Activated T-cell treated with anti-CD3 and anti-CD28 coated beads, Interleukin-2, amount 50 U/mL, for 1 hour (primary cell): ENCODE measurements at regions not wholly inside any gene's neighbourhood (a gene's known extent, or its start where the extent isn't known, plus 50 kb on each side); places are given as distances from the start of the nearest gene placed in this dataset.

ENCODE experiments used
- DNase-seq: peaks from one replicate; pipeline ENCODE4 v3.0.0-alpha.2; 2020

- no peak for DNase-seq
These were observed 1040.8 kb upstream of the SEMA6D start for GRCh38 chr15:46676233-46677206.

GRCh38 chr15:46677491-46677890 is 1039.8 kb upstream of the SEMA6D start:
- no peak for DNase-seq

GRCh38 chr15:46681901-46682300 is 1035.4 kb upstream of the SEMA6D start:
- no peak for DNase-seq

- DNase-seq, result no peak
These were observed 1034.1 kb upstream of the SEMA6D start for GRCh38 chr15:46682969-46683791.

- no peak for DNase-seq
These were observed 1032.2 kb upstream of the SEMA6D start for GRCh38 chr15:46685096-46685495.

- no peak for DNase-seq
These were observed 1031.6 kb upstream of the SEMA6D start for GRCh38 chr15:46685681-46686080.

- DNase-seq, result no peak
These were observed 1021.0 kb upstream of the SEMA6D start for GRCh38 chr15:46696281-46696680.

- no peak for DNase-seq
These were observed 1016.0 kb upstream of the SEMA6D start for GRCh38 chr15:46701346-46701745.

GRCh38 chr15:46701896-46702295 is 1015.4 kb upstream of the SEMA6D start:
- DNase-seq, result no peak

GRCh38 chr15:46703020-46703861 is 1014.1 kb upstream of the SEMA6D start:
- DNase-seq, result no peak

- DNase-seq, result no peak
These were observed 1013.3 kb upstream of the SEMA6D start for GRCh38 chr15:46703871-46704637.

- DNase-seq, result no peak
These were observed 1009.9 kb upstream of the SEMA6D start for GRCh38 chr15:46707452-46707851.

- DNase-seq, result no peak
These were observed 1009.1 kb upstream of the SEMA6D start for GRCh38 chr15:46708226-46708625.

GRCh38 chr15:46709460-46710083 is 1007.7 kb upstream of the SEMA6D start:
- DNase-seq, result no peak

- DNase-seq, result no peak
These were observed 1006.8 kb upstream of the SEMA6D start for GRCh38 chr15:46710401-46710960.

GRCh38 chr15:46713045-46713444 is 1004.3 kb upstream of the SEMA6D start:
- DNase-seq, result no peak

GRCh38 chr15:46714950-46715349 is 1002.4 kb upstream of the SEMA6D start:
- DNase-seq, result no peak

- no peak for DNase-seq
These were observed 994.0 kb upstream of the SEMA6D start for GRCh38 chr15:46723308-46723707.

GRCh38 chr15:46732060-46732459 is 985.2 kb upstream of the SEMA6D start:
- DNase-seq, result no peak

GRCh38 chr15:46735115-46735514 is 982.2 kb upstream of the SEMA6D start:
- no peak for DNase-seq

GRCh38 chr15:46751303-46751702 is 966.0 kb upstream of the SEMA6D start:
- DNase-seq, result no peak
